T-helper 2 cell treated with Interferon-gamma antibody and Interleukin-4, amounts not matched to agents 5 μg/mL and 100 μg/mL, for 36 hours (primary cell): ENCODE measurements at regions not wholly inside any gene's neighbourhood (a gene's known extent, or its start where the extent isn't known, plus 50 kb on each side); places are given as distances from the start of the nearest gene placed in this dataset.

Source experiments
- DNase-seq: peaks from one replicate; pipeline ENCODE4 v3.0.0; 2021; ENCODE audit warnings: low spot score
- H3K27ac Mint-ChIP-seq: one replicate; pipeline ENCODE4 v1.8.0; 2021; ENCODE audit warnings: mild to moderate bottlenecking, mixed read lengths
- H3K27me3 Mint-ChIP-seq: one replicate; pipeline ENCODE4 v1.8.0; 2021; ENCODE audit warnings: low read depth, mixed read lengths
- H3K36me3 Mint-ChIP-seq: one replicate; pipeline ENCODE4 v1.8.0; 2021; ENCODE audit warnings: low read depth, mixed read lengths
- H3K4me1 Mint-ChIP-seq: one replicate; pipeline ENCODE4 v1.8.0; 2021; ENCODE audit warnings: low read depth, mixed read lengths
- H3K4me3 Mint-ChIP-seq: one replicate; pipeline ENCODE4 v1.8.0; 2022; ENCODE audit warnings: mild to moderate bottlenecking, moderate library complexity, mixed read lengths
- H3K9me3 Mint-ChIP-seq: one replicate; pipeline ENCODE4 v1.8.0; 2021; ENCODE audit warnings: mixed read lengths

DNA sequence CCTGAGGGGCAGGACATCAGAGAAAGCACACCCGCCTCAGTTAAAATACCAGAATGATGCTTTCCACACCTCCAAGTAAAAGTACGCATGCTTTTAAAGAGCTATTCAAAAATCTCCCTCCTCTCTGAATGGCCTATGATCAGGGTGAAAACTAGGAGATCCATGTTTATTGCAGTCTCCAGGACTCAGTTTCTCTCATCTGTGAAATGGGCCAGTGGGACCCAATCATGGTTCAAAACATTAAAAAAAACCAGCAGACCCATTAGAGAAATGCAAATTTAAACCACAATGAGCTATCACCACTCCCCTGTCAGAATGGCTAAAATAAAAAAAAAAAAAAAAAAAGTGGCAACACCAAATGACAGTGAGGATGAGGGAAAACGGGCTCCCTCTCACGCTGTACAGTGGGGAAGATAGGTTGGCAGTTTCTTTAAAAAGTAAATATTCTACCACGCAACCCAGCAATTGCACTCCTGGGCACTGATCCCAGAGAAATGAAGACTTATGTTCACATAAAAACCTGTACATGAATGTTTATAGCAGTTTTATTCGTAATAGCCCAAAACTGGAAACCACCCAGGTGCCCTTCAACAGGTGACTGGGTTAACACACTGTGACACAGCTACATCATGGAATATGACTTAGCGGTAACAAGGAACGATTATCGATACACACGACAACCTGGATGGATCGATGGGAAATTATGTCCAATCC lies 242.7 kb downstream of the MN1 start:
- Mint-ChIP-seq H3K27me3 (no peaks in the 10 kb centered on the region), H3K9me3 (no peaks in the 10 kb centered on the region), H3K4me3 (no peak overlapping the region), H3K4me1 (no peaks in the 10 kb centered on the region), H3K27ac (no peak overlapping the region), H3K36me3 (no peaks in the 10 kb centered on the region)
- DNase-seq: no peak

DNA sequence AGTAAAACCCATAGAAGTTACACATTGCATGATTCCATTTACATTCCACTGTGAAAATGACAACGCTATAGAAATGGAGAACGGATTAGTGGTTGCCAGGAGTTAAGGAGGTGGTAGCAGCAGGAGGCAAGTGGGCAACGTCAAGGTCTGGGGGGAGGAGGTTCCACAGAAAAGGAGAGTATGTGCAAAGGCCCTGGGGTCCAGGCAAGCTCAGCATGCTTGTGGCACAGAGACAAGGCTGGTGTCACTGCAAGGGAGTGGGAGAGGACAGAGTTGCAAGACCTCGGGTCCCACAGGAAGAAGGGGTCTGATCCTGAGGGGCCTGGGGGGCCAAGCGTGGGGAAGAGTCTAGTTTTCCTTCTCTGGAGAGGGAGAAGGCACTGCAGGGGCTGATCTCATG lies 240.8 kb downstream of the MN1 start:
- Mint-ChIP-seq H3K36me3 (no peaks in the 10 kb centered on the region), H3K27ac (no peak overlapping the region), H3K4me3 (no peak overlapping the region), H3K9me3 (no peaks in the 10 kb centered on the region), H3K4me1 (no peaks in the 10 kb centered on the region), H3K27me3 (no peaks in the 10 kb centered on the region)
- no peak for DNase-seq

DNA sequence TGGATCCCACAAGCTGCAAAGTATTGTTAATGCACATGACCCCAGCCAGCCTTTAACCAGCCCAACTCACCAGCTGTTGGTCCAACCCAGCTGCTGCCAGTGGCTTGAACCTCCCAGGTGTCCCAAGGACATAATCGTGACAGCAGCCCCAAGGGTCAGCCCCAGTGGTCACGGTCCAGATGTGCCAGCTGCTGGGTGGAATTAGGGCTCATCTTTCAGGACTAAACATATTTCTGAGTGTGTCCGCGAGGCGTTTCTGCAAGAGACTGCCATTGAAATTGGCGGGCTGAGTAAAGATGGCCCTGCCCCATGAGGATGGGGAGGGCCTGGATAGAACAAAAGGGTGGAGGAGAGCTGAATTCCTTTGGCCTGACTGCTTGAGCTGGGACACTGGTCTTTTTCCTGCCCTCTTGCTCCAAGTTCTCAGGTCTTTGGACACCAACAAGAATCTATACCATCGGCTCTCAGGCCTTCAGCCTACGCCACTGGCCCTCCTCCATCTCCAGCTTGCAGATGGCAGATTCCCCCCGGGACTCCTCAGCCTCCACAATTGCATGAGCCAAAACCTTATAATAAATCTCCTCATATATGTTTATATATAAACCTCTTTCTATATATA lies 240.2 kb downstream of the MN1 start:
- no peaks in the 10 kb centered on the region for H3K27me3 Mint-ChIP-seq
- H3K4me3 Mint-ChIP-seq: no peak overlapping the region
- H3K4me1 Mint-ChIP-seq: no peaks in the 10 kb centered on the region
- H3K9me3 Mint-ChIP-seq: no peaks in the 10 kb centered on the region
- DNase-seq: no peak
- H3K27ac Mint-ChIP-seq: no peak overlapping the region
- H3K36me3 Mint-ChIP-seq: no peaks in the 10 kb centered on the region

GRCh38 chr22:27564806-27565205 lies 236.8 kb downstream of the MN1 start:
- DNase-seq: no peak
- Mint-ChIP-seq H3K4me3 (no peak overlapping the region), H3K36me3 (no peaks in the 10 kb centered on the region), H3K9me3 (no peaks in the 10 kb centered on the region), H3K27me3 (no peaks in the 10 kb centered on the region), H3K4me1 (no peaks in the 10 kb centered on the region), H3K27ac (no peak overlapping the region)

- Mint-ChIP-seq H3K4me1 (no peaks in the 10 kb centered on the region), H3K36me3 (no peaks in the 10 kb centered on the region), H3K27me3 (no peaks in the 10 kb centered on the region), H3K27ac (no peak overlapping the region), H3K9me3 (no peaks in the 10 kb centered on the region), H3K4me3 (no peak overlapping the region)
- no peak for DNase-seq
Measured at GRCh38 chr22:27566602-27567001, 235.0 kb downstream of the MN1 start.

- Mint-ChIP-seq H3K27me3 (no peaks in the 10 kb centered on the region), H3K4me1 (no peaks in the 10 kb centered on the region), H3K4me3 (no peak overlapping the region), H3K9me3 (no peaks in the 10 kb centered on the region), H3K27ac (no peak overlapping the region), H3K36me3 (no peaks in the 10 kb centered on the region)
- no peak for DNase-seq
Measured at GRCh38 chr22:27568265-27568664, 233.3 kb downstream of the MN1 start.

DNA sequence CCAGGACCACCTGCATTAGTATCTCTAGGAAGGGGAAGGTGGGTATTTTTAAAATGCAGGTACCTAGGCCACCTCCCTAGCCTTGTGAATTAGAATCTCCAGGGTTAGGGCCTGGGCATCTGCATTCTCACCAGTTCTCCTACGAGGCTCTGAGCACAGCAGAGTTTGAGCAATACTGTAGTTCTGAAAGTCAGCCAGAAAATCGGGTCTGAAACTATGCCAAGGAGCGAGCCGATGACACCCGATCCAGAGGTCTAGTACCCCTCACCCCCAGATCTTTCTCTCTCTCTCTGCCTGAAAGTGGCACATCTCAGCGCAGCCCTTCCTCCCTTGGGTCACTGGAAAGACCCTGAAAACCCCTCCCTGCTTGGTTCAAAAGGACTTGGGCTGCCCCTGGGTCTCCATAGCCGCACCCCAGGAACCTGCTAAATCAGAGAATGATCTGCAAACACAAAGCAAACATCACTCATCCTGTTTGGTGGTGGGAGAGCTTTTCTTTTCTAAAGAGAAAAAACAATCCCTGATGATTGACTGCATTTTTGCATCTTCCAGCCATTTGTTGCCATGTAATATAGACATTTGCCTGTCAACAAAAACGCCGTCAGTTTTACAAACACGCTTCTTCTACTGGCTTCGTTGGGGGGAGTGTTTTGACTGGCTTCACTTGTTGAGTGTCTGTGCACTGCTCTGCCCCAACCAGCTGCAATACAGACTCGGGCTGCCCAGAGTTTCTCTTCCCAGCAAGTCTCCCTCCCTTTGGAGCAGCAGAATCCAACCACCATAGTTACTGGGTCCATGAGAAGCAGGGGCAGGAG lies 229.9 kb downstream of the MN1 start:
- Mint-ChIP-seq H3K36me3 (no peaks in the 10 kb centered on the region), H3K9me3 (no peaks in the 10 kb centered on the region), H3K4me1 (no peaks in the 10 kb centered on the region), H3K27ac (no peak overlapping the region), H3K27me3 (no peaks in the 10 kb centered on the region), H3K4me3 (no peak overlapping the region)
- DNase-seq: no peak

GRCh38 chr22:27572278-27572666 lies 229.3 kb downstream of the MN1 start:
- Mint-ChIP-seq H3K36me3 (no peaks in the 10 kb centered on the region), H3K9me3 (no peaks in the 10 kb centered on the region), H3K27ac (no peak overlapping the region), H3K4me1 (no peaks in the 10 kb centered on the region), H3K4me3 (no peak overlapping the region), H3K27me3 (no peaks in the 10 kb centered on the region)
- DNase-seq: no peak

DNA sequence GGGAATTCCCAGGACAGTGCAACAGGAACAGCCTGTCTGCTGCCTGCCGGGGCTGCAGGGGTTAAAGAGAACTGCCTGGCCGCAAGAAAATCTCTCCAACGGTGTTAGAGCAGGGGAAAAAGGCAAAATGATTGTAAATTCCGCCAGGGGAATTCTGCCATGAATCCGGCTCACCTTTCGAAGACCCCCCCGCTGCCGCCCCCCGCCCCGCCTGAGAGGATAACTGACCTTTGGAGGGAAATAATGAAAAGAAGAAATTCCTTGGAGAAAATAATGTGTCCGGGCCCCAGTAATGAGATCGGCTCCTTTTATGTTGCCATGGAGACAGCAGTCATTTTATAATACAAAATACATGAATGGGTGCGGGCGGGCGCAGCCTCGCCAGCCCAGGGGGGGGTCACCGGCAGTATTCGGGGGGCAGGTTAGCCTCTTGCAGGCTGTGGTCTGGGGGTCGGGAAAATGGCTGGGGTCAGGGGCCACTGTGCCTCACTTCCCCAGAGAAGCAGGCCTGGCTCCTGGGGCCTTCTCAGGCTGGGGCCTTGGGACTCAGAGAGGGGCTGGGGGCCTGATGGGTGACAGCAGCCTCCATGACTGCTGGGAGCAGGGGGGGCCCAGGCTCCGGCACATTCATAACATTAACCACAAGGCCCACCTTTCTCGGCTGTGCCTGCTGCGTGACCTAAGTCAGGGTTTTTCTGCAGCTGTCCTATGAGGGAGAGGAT lies 228.1 kb downstream of the MN1 start:
- Mint-ChIP-seq H3K4me1 (no peaks in the 10 kb centered on the region), H3K4me3 (no peak overlapping the region), H3K9me3 (no peaks in the 10 kb centered on the region), H3K36me3 (no peaks in the 10 kb centered on the region), H3K27ac (no peak overlapping the region), H3K27me3 (no peaks in the 10 kb centered on the region)
- DNase-seq: no peak

GRCh38 chr22:27574002-27574366 lies 227.6 kb downstream of the MN1 start:
- Mint-ChIP-seq H3K4me3 (no peak overlapping the region), H3K9me3 (no peaks in the 10 kb centered on the region), H3K36me3 (no peaks in the 10 kb centered on the region), H3K27me3 (no peaks in the 10 kb centered on the region), H3K27ac (no peak overlapping the region), H3K4me1 (no peaks in the 10 kb centered on the region)
- DNase-seq: no peak

- Mint-ChIP-seq H3K27me3 (no peaks in the 10 kb centered on the region), H3K4me3 (no peak overlapping the region), H3K36me3 (no peaks in the 10 kb centered on the region), H3K9me3 (no peaks in the 10 kb centered on the region), H3K4me1 (no peaks in the 10 kb centered on the region), H3K27ac (no peak overlapping the region)
- no peak for DNase-seq
Measured at GRCh38 chr22:27574651-27575050, 226.9 kb downstream of the MN1 start.

DNA sequence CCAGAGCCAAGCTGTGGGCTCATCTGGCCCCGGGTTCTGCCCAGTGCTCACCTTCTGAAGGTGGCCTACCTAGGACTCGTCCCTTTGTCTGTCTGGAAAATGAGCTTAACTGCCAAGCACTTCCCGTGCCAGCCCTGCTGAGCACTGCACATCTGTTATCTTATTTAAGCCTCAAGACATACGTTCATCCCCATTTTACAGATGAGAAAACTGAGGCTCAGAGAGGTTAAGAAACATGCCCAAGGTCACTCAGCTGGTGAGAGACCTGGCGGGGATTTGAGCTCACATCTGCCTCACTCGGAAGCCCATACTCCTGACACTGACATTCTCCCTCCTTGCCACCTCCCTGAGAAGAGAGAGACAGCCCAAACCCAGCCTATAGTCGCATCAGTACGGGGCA lies 226.2 kb downstream of the MN1 start:
- Mint-ChIP-seq H3K27me3 (no peaks in the 10 kb centered on the region), H3K4me1 (no peaks in the 10 kb centered on the region)

GRCh38 chr22:27576413-27576812 lies 225.1 kb downstream of the MN1 start:
- H3K27me3 Mint-ChIP-seq: no peaks in the 10 kb centered on the region
- DNase-seq: no peak
- no peaks in the 10 kb centered on the region for H3K9me3 Mint-ChIP-seq
- H3K4me3 Mint-ChIP-seq: no peak overlapping the region
- no peaks in the 10 kb centered on the region for H3K4me1 Mint-ChIP-seq
- no peaks in the 10 kb centered on the region for H3K36me3 Mint-ChIP-seq
- no peak overlapping the region for H3K27ac Mint-ChIP-seq

More for the DNA sequence above, 226.2 kb downstream of the MN1 start:
- H3K36me3 Mint-ChIP-seq: no peaks in the 10 kb centered on the region
- H3K4me3 Mint-ChIP-seq: no peak overlapping the region
- no peak overlapping the region for H3K27ac Mint-ChIP-seq
- no peak for DNase-seq
- H3K9me3 Mint-ChIP-seq: no peaks in the 10 kb centered on the region
